Body of pancreas (tissue), 4 donors: ENCODE measurements at regions not wholly inside any gene's neighbourhood (a gene's known extent, or its start where the extent isn't known, plus 50 kb on each side); places are given as distances from the start of the nearest gene placed in this dataset.

ENCODE experiments used
- POLR2A ChIP-seq, 3 donors: fragments of 450-650 bp; IDR thresholded peaks; one replicate each; pipeline ENCODE4 v1.6.1; 2016; ENCODE audit warnings: antibody characterized with exemption in 3 of 3, mild to moderate bottlenecking in 2 of 3
- TF ChIP-seq, protein P1 (sequence below), 7 experiments: fragments of 450-650 bp in 4 of 7; fragments of 200-600 bp in 3 of 7; sonication (generic) in 3 of 7; IDR thresholded peaks; one replicate each; pipeline ENCODE4 v1.5.1; 2016 to 2019; ENCODE audit warnings: antibody characterized with exemption in 7 of 7

DNA sequence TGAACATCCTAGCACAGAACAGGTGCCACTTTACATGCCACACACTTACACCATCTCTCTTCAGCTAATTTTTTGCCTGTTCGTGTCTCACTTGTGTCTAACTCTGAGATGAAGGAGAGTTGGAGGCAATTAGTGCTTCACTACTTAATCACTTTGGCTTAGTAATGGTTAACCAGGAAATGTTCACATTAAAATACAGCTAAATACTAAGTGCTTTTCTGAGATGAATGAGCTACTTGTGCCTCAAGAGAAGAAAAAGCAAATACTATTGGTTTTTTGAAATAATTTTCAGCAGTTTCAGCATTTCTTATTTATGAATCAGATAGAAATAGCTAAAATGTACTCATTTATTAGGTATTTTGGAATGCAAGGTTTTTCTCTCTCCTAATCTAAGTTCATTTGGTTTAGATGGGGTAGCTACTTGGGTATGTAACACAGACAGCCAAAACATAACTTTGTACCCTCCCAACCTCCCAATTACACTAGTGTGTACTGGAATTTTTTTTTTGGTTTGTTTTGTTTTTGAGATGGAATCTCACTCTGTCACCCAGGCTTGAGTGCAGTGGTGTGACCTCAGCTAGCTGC, 1474.1 kb upstream of the SEL1L start:
- TF ChIP-seq, protein P1, sequence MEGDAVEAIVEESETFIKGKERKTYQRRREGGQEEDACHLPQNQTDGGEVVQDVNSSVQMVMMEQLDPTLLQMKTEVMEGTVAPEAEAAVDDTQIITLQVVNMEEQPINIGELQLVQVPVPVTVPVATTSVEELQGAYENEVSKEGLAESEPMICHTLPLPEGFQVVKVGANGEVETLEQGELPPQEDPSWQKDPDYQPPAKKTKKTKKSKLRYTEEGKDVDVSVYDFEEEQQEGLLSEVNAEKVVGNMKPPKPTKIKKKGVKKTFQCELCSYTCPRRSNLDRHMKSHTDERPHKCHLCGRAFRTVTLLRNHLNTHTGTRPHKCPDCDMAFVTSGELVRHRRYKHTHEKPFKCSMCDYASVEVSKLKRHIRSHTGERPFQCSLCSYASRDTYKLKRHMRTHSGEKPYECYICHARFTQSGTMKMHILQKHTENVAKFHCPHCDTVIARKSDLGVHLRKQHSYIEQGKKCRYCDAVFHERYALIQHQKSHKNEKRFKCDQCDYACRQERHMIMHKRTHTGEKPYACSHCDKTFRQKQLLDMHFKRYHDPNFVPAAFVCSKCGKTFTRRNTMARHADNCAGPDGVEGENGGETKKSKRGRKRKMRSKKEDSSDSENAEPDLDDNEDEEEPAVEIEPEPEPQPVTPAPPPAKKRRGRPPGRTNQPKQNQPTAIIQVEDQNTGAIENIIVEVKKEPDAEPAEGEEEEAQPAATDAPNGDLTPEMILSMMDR (IDR thresholded peaks at IDR 0.05), result no peak
- TF ChIP-seq POLR2A (IDR thresholded peaks at IDR 0.05), result no peak
